Parathyroid adenoma (tissue), 2 donors: ENCODE measurements at regions not wholly inside any gene's neighbourhood (a gene's known extent, or its start where the extent isn't known, plus 50 kb on each side); places are given as distances from the start of the nearest gene placed in this dataset.

Source experiments
- H2AFZ ChIP-seq: fragments of 300-600 bp; sonication (generic); one replicate; pipeline ENCODE4 v1.7.0; 2017; ENCODE audit warnings: antibody characterized with exemption, mild to moderate bottlenecking
- H3K27ac ChIP-seq: fragments of 300-600 bp; sonication (generic); one replicate; pipeline ENCODE4 v1.7.0; 2017
- H3K27me3 ChIP-seq: fragments of 300-600 bp; sonication (generic); one replicate; pipeline ENCODE4 v1.7.0; 2017; ENCODE audit warnings: low read length; ENCODE audit not compliant: control insufficient read depth, insufficient read depth
- H3K36me3 ChIP-seq: fragments of 300-600 bp; sonication (generic); one replicate; pipeline ENCODE4 v1.7.0; 2017; ENCODE audit warnings: low read length; ENCODE audit not compliant: control insufficient read depth, insufficient read depth
- H3K4me1 ChIP-seq: fragments of 300-600 bp; sonication (generic); one replicate; pipeline ENCODE4 v1.7.0; 2017; ENCODE audit warnings: control low read depth
- H3K4me2 ChIP-seq: fragments of 300-600 bp; sonication (generic); one replicate; pipeline ENCODE4 v1.7.0; 2017; ENCODE audit warnings: low read length
- H3K4me3 ChIP-seq: fragments of 300-600 bp; sonication (generic); one replicate; pipeline ENCODE4 v1.7.0; 2017; ENCODE audit warnings: low read depth, low read length
- H3K79me2 ChIP-seq: fragments of 300-600 bp; sonication (generic); one replicate; pipeline ENCODE4 v1.7.0; 2017; ENCODE audit warnings: control low read depth
- H3K9ac ChIP-seq: fragments of 300-600 bp; sonication (generic); one replicate; pipeline ENCODE4 v1.7.0; 2017; ENCODE audit warnings: mild to moderate bottlenecking
- H3K9me3 ChIP-seq: fragments of 300-600 bp; sonication (generic); one replicate; pipeline ENCODE4 v1.7.0; 2017; ENCODE audit warnings: low read length; ENCODE audit not compliant: control insufficient read depth
- CTCF ChIP-seq: fragments of 300-600 bp; sonication (generic); IDR thresholded peaks from one replicate; pipeline ENCODE4 v1.7.0; 2017; ENCODE audit warnings: antibody characterized with exemption, mild to moderate bottlenecking
- donor health status: primary hyperparathyroidism.

- Histone ChIP-seq H3K4me3 (no peak overlapping the region), H3K4me1 (no peaks in the 10 kb centered on the region), H3K36me3 (no peaks in the 10 kb centered on the region), H3K9me3 (no peaks in the 10 kb centered on the region), H3K79me2 (no peaks in the 10 kb centered on the region), H3K27ac (no peak overlapping the region), H3K9ac (no peak overlapping the region), H2AFZ (no peak overlapping the region), H3K4me2 (no peak overlapping the region), H3K27me3 (no peaks in the 10 kb centered on the region)
- no peak for TF ChIP-seq CTCF
These were observed 157.6 kb upstream of the CDH2 start for GRCh38 chr18:28334516-28334915.

- no peak overlapping the region for H3K27ac ChIP-seq
- no peak overlapping the region for H2AFZ ChIP-seq
- no peaks in the 10 kb centered on the region for H3K4me1 ChIP-seq
- H3K36me3 ChIP-seq = no peaks in the 10 kb centered on the region
- no peaks in the 10 kb centered on the region for H3K79me2 ChIP-seq
- H3K4me2 ChIP-seq = no peak overlapping the region
- H3K9me3 ChIP-seq = no peaks in the 10 kb centered on the region
- H3K4me3 ChIP-seq = no peak overlapping the region
- H3K27me3 ChIP-seq = no peaks in the 10 kb centered on the region
- TF ChIP-seq CTCF = no peak
- no peak overlapping the region for H3K9ac ChIP-seq
These were observed 155.1 kb upstream of the CDH2 start for GRCh38 chr18:28332071-28332470.

- no peaks in the 10 kb centered on the region for H3K27me3 ChIP-seq
- no peak overlapping the region for H2AFZ ChIP-seq
- H3K27ac ChIP-seq = no peak overlapping the region
- no peaks in the 10 kb centered on the region for H3K9me3 ChIP-seq
- H3K36me3 ChIP-seq = no peaks in the 10 kb centered on the region
- H3K9ac ChIP-seq = no peak overlapping the region
- no peak for TF ChIP-seq CTCF
- no peak overlapping the region for H3K4me2 ChIP-seq
- no peak overlapping the region for H3K4me3 ChIP-seq
- no peaks in the 10 kb centered on the region for H3K79me2 ChIP-seq
- no peaks in the 10 kb centered on the region for H3K4me1 ChIP-seq
These were observed 154.6 kb upstream of the CDH2 start for GRCh38 chr18:28331551-28331950.

- Histone ChIP-seq H3K36me3 (no peaks in the 10 kb centered on the region), H2AFZ (no peak overlapping the region), H3K79me2 (no peaks in the 10 kb centered on the region), H3K9ac (no peak overlapping the region), H3K4me1 (no peaks in the 10 kb centered on the region), H3K27ac (no peak overlapping the region), H3K9me3 (no peaks in the 10 kb centered on the region), H3K4me2 (no peak overlapping the region), H3K27me3 (no peaks in the 10 kb centered on the region), H3K4me3 (no peak overlapping the region)
- no peak for TF ChIP-seq CTCF
These were observed 136.7 kb upstream of the CDH2 start for GRCh38 chr18:28313602-28314001.

- TF ChIP-seq CTCF = no peak
- no peak overlapping the region for H3K27ac ChIP-seq
- H3K27me3 ChIP-seq = no peaks in the 10 kb centered on the region
- no peak overlapping the region for H3K4me2 ChIP-seq
- no peaks in the 10 kb centered on the region for H3K79me2 ChIP-seq
- no peak overlapping the region for H3K9ac ChIP-seq
- no peak overlapping the region for H3K4me3 ChIP-seq
- no peaks in the 10 kb centered on the region for H3K36me3 ChIP-seq
- no peaks in the 10 kb centered on the region for H3K4me1 ChIP-seq
- H2AFZ ChIP-seq = no peak overlapping the region
- H3K9me3 ChIP-seq = no peaks in the 10 kb centered on the region
These were observed 111.9 kb upstream of the CDH2 start for GRCh38 chr18:28288784-28289183.
